Upper lobe of right lung (tissue), 1 donor: ENCODE measurements at regions not wholly inside any gene's neighbourhood (a gene's known extent, or its start where the extent isn't known, plus 50 kb on each side); places are given as distances from the start of the nearest gene placed in this dataset.

Experiments
- ATAC-seq: fragments of 200-7000 bp; cut with Tn5 transposase; one replicate; pipeline ENCODE4 v1.9.1; 2020; ENCODE audit warnings: mild to moderate bottlenecking, moderate library complexity
- DNase-seq: peaks from one replicate; pipeline ENCODE4 v3.0.0-alpha.2; 2020
- H3K27ac ChIP-seq: fragments of 200-600 bp; one replicate; pipeline ENCODE4 v1.8.0; 2022
- H3K27me3 ChIP-seq: fragments of 200-600 bp; one replicate; pipeline ENCODE4 v1.8.0; 2022; ENCODE audit warnings: mild to moderate bottlenecking
- H3K36me3 ChIP-seq: fragments of 200-600 bp; one replicate; pipeline ENCODE4 v1.8.0; 2022
- H3K4me1 ChIP-seq: fragments of 200-600 bp; one replicate; pipeline ENCODE4 v1.8.0; 2022
- H3K4me3 ChIP-seq: fragments of 200-600 bp; one replicate; pipeline ENCODE4 v1.8.0; 2022; ENCODE audit warnings: mild to moderate bottlenecking
- H3K9me3 ChIP-seq: fragments of 200-600 bp; one replicate; pipeline ENCODE4 v1.8.0; 2022
- intact Hi-C: fragments of 100-400 bp; cut with DNase I; formaldehyde crosslinking; loops from one replicate; pipeline ENCODE4 v1.11.0; 2022
- TF ChIP-seq, protein P1 (sequence below): fragments of 200-600 bp; IDR thresholded peaks from one replicate; pipeline ENCODE4 v1.8.0; 2022; ENCODE audit warnings: antibody characterized with exemption
- donor health status: DM: no; HTN: yes; CAD: no; lungs with severe emphysema.

GRCh38 chr16:51306116-51306515 lies 155.0 kb upstream of the SALL1 start:
- no peaks in the 10 kb centered on the region for H3K4me1 ChIP-seq
- TF ChIP-seq, protein P1, sequence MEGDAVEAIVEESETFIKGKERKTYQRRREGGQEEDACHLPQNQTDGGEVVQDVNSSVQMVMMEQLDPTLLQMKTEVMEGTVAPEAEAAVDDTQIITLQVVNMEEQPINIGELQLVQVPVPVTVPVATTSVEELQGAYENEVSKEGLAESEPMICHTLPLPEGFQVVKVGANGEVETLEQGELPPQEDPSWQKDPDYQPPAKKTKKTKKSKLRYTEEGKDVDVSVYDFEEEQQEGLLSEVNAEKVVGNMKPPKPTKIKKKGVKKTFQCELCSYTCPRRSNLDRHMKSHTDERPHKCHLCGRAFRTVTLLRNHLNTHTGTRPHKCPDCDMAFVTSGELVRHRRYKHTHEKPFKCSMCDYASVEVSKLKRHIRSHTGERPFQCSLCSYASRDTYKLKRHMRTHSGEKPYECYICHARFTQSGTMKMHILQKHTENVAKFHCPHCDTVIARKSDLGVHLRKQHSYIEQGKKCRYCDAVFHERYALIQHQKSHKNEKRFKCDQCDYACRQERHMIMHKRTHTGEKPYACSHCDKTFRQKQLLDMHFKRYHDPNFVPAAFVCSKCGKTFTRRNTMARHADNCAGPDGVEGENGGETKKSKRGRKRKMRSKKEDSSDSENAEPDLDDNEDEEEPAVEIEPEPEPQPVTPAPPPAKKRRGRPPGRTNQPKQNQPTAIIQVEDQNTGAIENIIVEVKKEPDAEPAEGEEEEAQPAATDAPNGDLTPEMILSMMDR: no peak
- no peak overlapping the region for H3K27ac ChIP-seq
- no peaks in the 10 kb centered on the region for H3K9me3 ChIP-seq
- ATAC-seq (no peak), DNase-seq (no peak)
- H3K27me3 ChIP-seq: no peaks in the 10 kb centered on the region
- H3K4me3 ChIP-seq: no peak overlapping the region
- no peaks in the 10 kb centered on the region for H3K36me3 ChIP-seq
- intact Hi-C loops: no loop called here

GRCh38 chr16:51305337-51305736 lies 154.3 kb upstream of the SALL1 start:
- Histone ChIP-seq H3K4me3 (no peak overlapping the region), H3K36me3 (no peaks in the 10 kb centered on the region), H3K9me3 (no peaks in the 10 kb centered on the region), H3K27me3 (no peaks in the 10 kb centered on the region), H3K27ac (no peak overlapping the region), H3K4me1 (no peaks in the 10 kb centered on the region)
- ATAC-seq (no peak), DNase-seq (no peak)
- TF ChIP-seq, protein P1: no peak
- intact Hi-C loops: no loop called here

- TF ChIP-seq, protein P1: no peak
- H3K4me1 ChIP-seq: no peaks in the 10 kb centered on the region
- no peak overlapping the region for H3K27ac ChIP-seq
- no peak overlapping the region for H3K4me3 ChIP-seq
- no peaks in the 10 kb centered on the region for H3K36me3 ChIP-seq
- intact Hi-C loops: no loop called here
- no peaks in the 10 kb centered on the region for H3K27me3 ChIP-seq
- ATAC-seq (no peak), DNase-seq (no peak)
- H3K9me3 ChIP-seq: no peaks in the 10 kb centered on the region
These were observed 151.0 kb upstream of the SALL1 start for GRCh38 chr16:51302042-51302441.

GRCh38 chr16:51298800-51299199 lies 147.7 kb upstream of the SALL1 start:
- H3K9me3 ChIP-seq: no peaks in the 10 kb centered on the region
- no peaks in the 10 kb centered on the region for H3K36me3 ChIP-seq
- TF ChIP-seq, protein P1: no peak
- no peaks in the 10 kb centered on the region for H3K27me3 ChIP-seq
- no peaks in the 10 kb centered on the region for H3K4me1 ChIP-seq
- no peak for ATAC-seq
- H3K27ac ChIP-seq: no peak overlapping the region
- no peak for DNase-seq
- intact Hi-C loops: no loop called here
- H3K4me3 ChIP-seq: no peak overlapping the region

DNA sequence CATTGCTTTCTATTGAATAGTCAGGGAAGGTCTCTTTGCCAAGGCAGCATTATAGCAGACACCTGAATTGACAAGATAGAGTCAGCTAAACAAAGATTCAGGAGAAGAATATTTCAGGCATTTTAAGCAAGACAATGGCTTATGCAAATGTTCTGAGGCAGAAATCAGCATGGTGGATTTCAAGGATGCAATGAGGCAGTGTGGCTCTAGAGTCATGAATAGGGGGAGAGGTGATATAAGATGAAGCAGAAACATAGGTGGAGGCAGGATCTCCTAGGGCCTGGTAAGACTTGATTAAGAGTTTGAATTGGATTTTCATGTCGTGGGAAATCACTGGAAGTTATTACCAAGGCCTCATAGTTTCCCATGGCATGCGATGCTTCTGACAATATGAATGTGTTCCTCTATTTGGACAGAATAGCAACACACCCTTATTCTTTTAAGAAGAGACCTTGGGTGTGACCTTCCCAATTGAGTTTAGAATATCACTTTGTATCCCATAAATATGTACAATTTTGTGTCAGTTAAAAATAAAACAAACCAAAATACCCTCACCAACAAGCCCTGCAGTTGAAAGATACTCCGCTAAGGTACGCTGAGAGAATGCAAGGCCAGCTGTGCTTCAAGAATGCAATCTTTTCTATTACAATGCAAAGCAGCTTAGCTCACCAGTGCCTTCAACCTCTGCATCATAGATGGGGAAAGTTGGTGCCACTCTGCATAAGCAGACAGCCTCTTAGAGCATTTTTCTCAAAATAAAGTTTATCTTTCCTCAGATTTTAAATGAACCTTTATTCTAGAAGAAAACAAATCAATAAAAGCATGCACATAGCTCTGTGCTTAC lies 139.6 kb upstream of the SALL1 start:
- no peak for ATAC-seq
- intact Hi-C loops: no loop called here
- no peak overlapping the region for H3K4me3 ChIP-seq

More for the DNA sequence above, 139.6 kb upstream of the SALL1 start:
- DNase-seq: no peak
- no peaks in the 10 kb centered on the region for H3K4me1 ChIP-seq
- H3K9me3 ChIP-seq: no peaks in the 10 kb centered on the region
- no peak overlapping the region for H3K27ac ChIP-seq
- H3K36me3 ChIP-seq: no peaks in the 10 kb centered on the region
- TF ChIP-seq, protein P1: no peak
- H3K27me3 ChIP-seq: no peaks in the 10 kb centered on the region
